BJ (cell line): ENCODE measurements at regions not wholly inside any gene's neighbourhood (a gene's known extent, or its start where the extent isn't known, plus 50 kb on each side); places are given as distances from the start of the nearest gene placed in this dataset.

Experiments used
- CTCF ChIA-PET: fragments of 350-600 bp; formaldehyde crosslinking; extraction: SDS; loops from one replicate; lab custom pipeline; 2021; ENCODE audit warnings: antibody characterized with exemption, inconsistent platforms; lab: Yijun Ruan, JAX
- POLR2A ChIA-PET: fragments of 300-600 bp; sonication (Branson Sonifier 250); formaldehyde crosslinking; extraction: SDS; loops from one replicate; lab custom pipeline; 2021; ENCODE audit warnings: antibody characterized with exemption; lab: Charles Lee
- DNase-seq: peaks from one replicate; pipeline ENCODE4 v3.0.0-alpha.2; 2011; ENCODE audit warnings: low read depth
- H3K27me3 ChIP-seq: 2 replicates; pipeline ENCODE4 v1.6.0; 2011; ENCODE audit warnings: low read length; ENCODE audit not compliant: control insufficient read depth, insufficient read depth
- H3K36me3 ChIP-seq: 2 replicates; pipeline ENCODE4 v1.5.1; 2011; ENCODE audit warnings: low read length; ENCODE audit not compliant: control insufficient read depth, insufficient read depth
- H3K4me3 ChIP-seq: 2 replicates; pipeline ENCODE4 v1.5.1; 2011; ENCODE audit warnings: low read depth, mild to moderate bottlenecking, control low read depth, low read length
- CTCF ChIP-seq: IDR thresholded peaks from 2 replicates; pipeline ENCODE4 v1.5.1; 2011; ENCODE audit warnings: low read depth, mild to moderate bottlenecking, control low read depth, inconsistent platforms, low read length, moderate library complexity; ENCODE audit not compliant: insufficient read depth

- no peak for DNase-seq
- TF ChIP-seq CTCF = no peak
- ChIA-PET CTCF (interaction anchor here (1.1 to 1.4 kb wide), 2 partner anchors 18 to 45 kb away, joined by 3 to 4 read pairs; no protein-coding TSS in a partner anchor), POLR2A (no interaction called here)
- H3K27me3 ChIP-seq = no peaks in the 10 kb centered on the region
- H3K4me3 ChIP-seq = no peak overlapping the region
- no peaks in the 10 kb centered on the region for H3K36me3 ChIP-seq
Observed at GRCh38 chr6:25177500-25178028, 101.6 kb upstream of the CARMIL1 start.

- ChIA-PET CTCF (interaction anchor here (1.1 to 2.6 kb wide), 4 partner anchors 17 to 85 kb away, joined by 3 to 13 read pairs (median 4); no protein-coding TSS in a partner anchor), POLR2A (no interaction called here)
- Histone ChIP-seq H3K36me3 (no peaks in the 10 kb centered on the region), H3K4me3 (no peak overlapping the region), H3K27me3 (no peaks in the 10 kb centered on the region)
- no peak for DNase-seq
- no peak for TF ChIP-seq CTCF
Observed at GRCh38 chr6:25178336-25179035, 100.7 kb upstream of the CARMIL1 start.

- no peak overlapping the region for H3K4me3 ChIP-seq
- POLR2A ChIA-PET = no interaction called here
- TF ChIP-seq CTCF = no peak
- DNase-seq = peak; percentile 75
- no peaks in the 10 kb centered on the region for H3K27me3 ChIP-seq
- CTCF ChIA-PET = interaction anchor here (1.2 to 3.0 kb wide), 3 partner anchors 14 to 85 kb away, joined by 3 to 13 read pairs (median 11); no protein-coding TSS in a partner anchor
- no peaks in the 10 kb centered on the region for H3K36me3 ChIP-seq
Observed at GRCh38 chr6:25179051-25179778, 100.0 kb upstream of the CARMIL1 start.

GRCh38 chr6:25180630-25181349 is 98.4 kb upstream of the CARMIL1 start:
- TF ChIP-seq CTCF = no peak
- Histone ChIP-seq H3K36me3 (no peaks in the 10 kb centered on the region), H3K4me3 (no peak overlapping the region), H3K27me3 (no peaks in the 10 kb centered on the region)
- CTCF ChIA-PET = interaction anchor here (1.0 to 3.0 kb wide), 3 partner anchors 11 to 42 kb away, joined by 3 to 13 read pairs (median 11); no protein-coding TSS in a partner anchor
- POLR2A ChIA-PET = no interaction called here
- no peak for DNase-seq

GRCh38 chr6:25181350-25181724 is 97.8 kb upstream of the CARMIL1 start:
- no peaks in the 10 kb centered on the region for H3K27me3 ChIP-seq
- ChIA-PET CTCF (interaction anchor here (2.6 to 3.0 kb wide), 2 partner anchors 12 to 42 kb away, joined by 11 to 13 read pairs; no protein-coding TSS in a partner anchor), POLR2A (no interaction called here)
- DNase-seq = no peak
- no peak overlapping the region for H3K4me3 ChIP-seq
- TF ChIP-seq CTCF = no peak
- H3K36me3 ChIP-seq = no peaks in the 10 kb centered on the region
